MM.1S (cell line): ENCODE measurements at regions not wholly inside any gene's neighbourhood (a gene's known extent, or its start where the extent isn't known, plus 50 kb on each side); places are given as distances from the start of the nearest gene placed in this dataset.

Experiments
- EZH2 ChIP-seq: fragments of 300-600 bp; sonication (generic); optimal IDR thresholded peaks from 2 replicates; pipeline ENCODE3; 2017; ENCODE audit warnings: low read depth, mild to moderate bottlenecking, antibody characterized with exemption, low read length, mixed read lengths
- TF ChIP-seq, protein P1 (sequence below): fragments of 300-600 bp; sonication (generic); IDR thresholded peaks from 2 replicates; pipeline ENCODE4 v1.5.1; 2016; ENCODE audit warnings: antibody characterized with exemption, low read length, mixed read lengths

DNA sequence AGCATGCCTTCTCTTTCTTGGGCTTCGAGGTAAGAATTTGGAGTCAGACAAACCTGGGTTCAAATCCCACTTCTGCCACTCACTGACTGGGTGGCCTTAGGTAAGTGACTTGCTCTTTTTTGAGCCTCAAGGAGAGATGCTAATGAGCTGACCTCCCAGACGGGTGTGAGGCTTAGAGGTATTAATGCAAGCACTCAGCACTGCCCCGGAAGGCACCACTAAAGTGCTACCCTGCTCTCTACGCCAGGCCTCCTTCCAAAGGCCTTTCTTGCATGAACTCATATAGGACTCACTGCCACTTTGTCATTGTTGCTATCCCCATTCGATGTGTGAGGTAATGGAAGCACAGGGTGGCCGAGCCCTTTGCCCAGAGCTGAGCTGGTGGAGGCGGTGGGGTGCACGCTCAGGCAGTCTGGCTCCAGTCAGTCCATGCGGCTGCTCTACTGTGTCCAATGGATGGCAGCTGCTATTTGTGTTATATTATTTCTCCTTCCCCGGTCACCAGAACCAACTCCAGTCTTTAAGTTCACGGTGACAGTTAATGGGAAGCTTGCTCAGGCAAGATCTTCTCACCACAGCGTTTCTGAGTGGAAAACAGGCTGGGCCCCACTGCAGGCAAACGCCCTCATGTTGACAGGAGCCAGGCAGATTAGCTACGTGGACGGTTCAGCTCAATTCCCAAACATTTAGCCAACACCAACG, 55.2 kb upstream of the MLN start:
- TF ChIP-seq, protein P1, sequence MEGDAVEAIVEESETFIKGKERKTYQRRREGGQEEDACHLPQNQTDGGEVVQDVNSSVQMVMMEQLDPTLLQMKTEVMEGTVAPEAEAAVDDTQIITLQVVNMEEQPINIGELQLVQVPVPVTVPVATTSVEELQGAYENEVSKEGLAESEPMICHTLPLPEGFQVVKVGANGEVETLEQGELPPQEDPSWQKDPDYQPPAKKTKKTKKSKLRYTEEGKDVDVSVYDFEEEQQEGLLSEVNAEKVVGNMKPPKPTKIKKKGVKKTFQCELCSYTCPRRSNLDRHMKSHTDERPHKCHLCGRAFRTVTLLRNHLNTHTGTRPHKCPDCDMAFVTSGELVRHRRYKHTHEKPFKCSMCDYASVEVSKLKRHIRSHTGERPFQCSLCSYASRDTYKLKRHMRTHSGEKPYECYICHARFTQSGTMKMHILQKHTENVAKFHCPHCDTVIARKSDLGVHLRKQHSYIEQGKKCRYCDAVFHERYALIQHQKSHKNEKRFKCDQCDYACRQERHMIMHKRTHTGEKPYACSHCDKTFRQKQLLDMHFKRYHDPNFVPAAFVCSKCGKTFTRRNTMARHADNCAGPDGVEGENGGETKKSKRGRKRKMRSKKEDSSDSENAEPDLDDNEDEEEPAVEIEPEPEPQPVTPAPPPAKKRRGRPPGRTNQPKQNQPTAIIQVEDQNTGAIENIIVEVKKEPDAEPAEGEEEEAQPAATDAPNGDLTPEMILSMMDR: no peak
- no peak for TF ChIP-seq EZH2
